NCI-H187 (cell line): ENCODE measurements at regions not wholly inside any gene's neighbourhood (a gene's known extent, or its start where the extent isn't known, plus 50 kb on each side); places are given as distances from the start of the nearest gene placed in this dataset.

Experiments
- DNase-seq, 2 experiments: peaks; one replicate each; lab custom pipeline; 2025; lab: John Stamatoyannopoulos, UW

DNA sequence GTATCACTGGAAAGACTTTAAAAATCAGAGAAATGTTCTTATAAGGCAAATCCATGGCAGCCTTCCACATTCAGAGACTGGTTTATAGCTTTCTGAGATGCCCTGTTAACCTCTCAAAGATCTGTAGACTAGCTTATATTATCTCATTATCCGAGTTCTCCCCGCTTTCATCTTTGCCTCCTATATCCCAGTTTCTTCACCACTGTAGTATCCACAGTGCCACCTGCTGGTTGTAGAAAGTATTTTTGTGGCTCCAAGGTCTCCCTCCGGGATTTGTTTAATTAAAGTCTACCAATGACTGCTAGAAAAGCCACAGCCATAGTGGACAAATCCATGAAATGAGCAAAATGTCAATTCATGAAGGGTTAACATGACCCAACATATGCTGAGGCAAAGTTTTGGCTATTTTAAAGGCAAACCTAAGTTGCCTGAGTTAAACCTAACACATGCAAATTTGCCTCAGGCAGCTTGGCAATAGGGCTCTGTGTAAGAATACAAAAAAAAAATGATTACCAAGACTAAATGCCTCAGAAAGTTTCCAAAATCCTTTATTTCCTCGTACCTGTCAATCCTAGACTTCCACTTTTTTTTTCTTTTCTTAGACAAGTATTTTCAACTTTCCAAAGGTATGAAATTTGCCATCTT lies 218.8 kb upstream of the BMP4 start:
- DNase-seq: peak; percentile 47 to 59

DNA sequence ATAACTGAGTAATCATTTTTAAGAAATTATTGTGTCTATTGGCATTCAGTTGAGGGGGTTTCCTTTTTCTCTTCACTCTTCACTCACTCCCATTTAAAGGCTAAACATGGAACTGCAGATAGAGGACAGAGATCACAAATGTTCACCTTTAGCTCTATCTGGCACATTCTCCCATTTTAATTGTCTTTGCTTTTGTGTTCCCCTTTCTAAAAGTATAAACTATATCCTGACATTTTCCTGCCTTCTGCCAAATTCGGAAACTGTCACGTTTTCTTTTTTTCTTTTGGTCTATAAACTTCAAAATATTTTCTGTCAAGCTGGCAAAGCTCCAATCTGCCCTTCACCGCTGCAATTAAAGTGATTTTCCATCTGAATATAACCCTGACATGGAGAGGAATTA lies 219.8 kb upstream of the CDKN3 start:
- no peak for DNase-seq

GRCh38 chr14:54177641-54178621 lies 218.9 kb upstream of the CDKN3 start:
- no peak for DNase-seq

GRCh38 chr14:54182419-54183045 lies 214.3 kb upstream of the CDKN3 start:
- no peak for DNase-seq

- peak; percentile 18 to 66 for DNase-seq
These were observed 209.7 kb upstream of the CDKN3 start for GRCh38 chr14:54186821-54187763.

- no peak for DNase-seq
These were observed 208.6 kb upstream of the CDKN3 start for GRCh38 chr14:54188064-54188666.

- DNase-seq: no peak
These were observed 207.5 kb upstream of the CDKN3 start for GRCh38 chr14:54189333-54189732.

- no peak for DNase-seq
These were observed 207.0 kb upstream of the CDKN3 start for GRCh38 chr14:54189748-54190354.

GRCh38 chr14:54191846-54192245 lies 205.0 kb upstream of the CDKN3 start:
- no peak for DNase-seq

- DNase-seq: no peak
These were observed 204.2 kb upstream of the CDKN3 start for GRCh38 chr14:54192610-54193009.

GRCh38 chr14:54193871-54194270 lies 202.9 kb upstream of the CDKN3 start:
- no peak for DNase-seq

DNA sequence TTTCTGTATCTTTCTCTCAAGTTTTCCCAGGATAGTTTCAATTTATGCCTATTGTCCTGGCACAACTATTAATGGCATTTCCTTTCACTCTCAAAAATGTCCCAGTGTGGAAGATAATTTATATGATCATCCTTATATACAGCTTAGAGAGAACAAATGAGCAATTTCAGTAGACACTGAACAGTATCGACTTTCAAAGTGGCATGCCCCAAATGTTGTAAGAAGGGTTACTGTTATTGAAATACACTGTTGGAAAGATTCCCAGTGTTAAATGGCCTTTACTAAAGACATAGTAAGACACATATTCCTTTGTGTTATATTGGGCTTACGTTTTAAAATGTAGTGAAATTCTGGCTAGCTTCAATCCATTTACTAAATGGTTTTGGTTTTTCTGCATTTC lies 202.3 kb upstream of the CDKN3 start:
- no peak for DNase-seq

DNA sequence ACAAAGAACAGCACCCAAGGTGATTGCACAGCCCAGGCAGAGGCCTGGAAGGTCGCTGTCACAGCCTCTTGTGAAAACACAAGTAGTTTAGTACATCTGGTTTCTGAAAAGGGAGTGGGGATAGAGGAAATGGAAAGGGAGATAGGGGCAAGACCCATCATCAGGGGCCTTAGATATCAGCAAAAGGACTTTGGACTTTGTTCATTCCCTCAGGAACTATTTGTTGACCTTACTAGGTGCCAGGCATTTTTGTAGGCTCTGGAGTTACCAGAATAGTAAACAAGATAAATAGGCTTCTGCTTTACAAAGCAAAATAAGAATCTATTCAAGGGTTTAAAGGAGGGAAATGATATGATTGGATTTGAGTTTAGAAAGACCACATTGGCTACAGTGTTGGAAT lies 199.4 kb upstream of the CDKN3 start:
- DNase-seq: no peak

DNA sequence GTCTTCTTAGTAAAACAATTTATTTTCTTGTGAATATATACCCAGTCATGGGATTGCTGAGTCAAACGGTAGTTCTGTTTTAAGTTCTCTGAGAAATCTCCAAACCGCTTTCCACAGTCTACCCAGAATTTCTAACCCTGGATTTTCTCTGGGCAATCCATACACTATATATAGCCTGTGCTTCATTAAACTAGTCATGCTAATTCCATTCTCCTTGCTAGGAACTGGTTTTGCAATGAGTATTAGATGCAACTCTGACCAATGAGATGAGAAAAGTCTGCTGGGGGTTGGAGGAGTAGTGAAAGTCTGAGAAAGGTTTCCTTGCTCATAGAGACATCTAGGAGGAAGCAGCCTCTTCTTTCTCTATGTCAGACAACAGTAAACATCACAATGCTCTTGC lies 196.1 kb upstream of the CDKN3 start:
- DNase-seq: no peak

DNA sequence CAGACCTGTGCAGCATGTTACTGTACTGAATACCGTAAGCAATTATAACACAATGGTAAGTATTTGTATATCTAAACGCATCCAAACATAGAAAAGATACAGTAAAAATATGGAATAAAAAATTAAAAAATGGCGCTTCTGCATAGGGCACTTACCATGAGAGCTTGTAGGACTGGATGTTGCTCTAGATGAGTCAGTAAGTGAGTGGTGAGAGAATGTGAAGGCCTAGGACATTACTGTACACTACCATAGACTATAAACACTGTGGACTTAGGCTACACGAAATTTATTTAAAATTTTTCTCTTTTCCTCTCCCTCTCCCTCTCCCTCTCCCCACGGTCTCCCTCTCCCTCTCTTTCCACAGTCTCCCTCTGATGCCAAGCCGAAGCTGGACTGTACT lies 194.5 kb upstream of the CDKN3 start:
- no peak for DNase-seq

- no peak for DNase-seq
These were observed 190.3 kb upstream of the CDKN3 start for GRCh38 chr14:54206516-54206915.

DNA sequence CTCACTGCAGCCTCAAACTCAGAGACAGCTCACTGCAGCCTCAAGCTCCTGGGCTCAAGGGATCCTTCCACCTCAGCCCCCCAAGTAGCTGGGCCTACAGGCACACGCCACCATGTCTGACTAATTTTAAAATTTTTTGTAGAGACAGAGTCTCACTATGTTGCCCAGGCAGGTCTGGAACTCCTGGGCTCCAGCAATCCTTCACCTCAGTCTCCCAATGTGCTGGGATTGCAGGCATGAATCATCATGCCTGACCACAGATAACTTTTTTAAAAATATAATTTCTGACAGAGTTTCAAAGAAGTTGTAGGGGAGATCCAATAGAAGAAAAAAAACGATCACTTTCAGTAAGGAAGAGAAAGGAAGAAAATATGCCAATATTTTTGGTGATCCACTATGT lies 189.7 kb upstream of the CDKN3 start:
- DNase-seq: no peak

DNA sequence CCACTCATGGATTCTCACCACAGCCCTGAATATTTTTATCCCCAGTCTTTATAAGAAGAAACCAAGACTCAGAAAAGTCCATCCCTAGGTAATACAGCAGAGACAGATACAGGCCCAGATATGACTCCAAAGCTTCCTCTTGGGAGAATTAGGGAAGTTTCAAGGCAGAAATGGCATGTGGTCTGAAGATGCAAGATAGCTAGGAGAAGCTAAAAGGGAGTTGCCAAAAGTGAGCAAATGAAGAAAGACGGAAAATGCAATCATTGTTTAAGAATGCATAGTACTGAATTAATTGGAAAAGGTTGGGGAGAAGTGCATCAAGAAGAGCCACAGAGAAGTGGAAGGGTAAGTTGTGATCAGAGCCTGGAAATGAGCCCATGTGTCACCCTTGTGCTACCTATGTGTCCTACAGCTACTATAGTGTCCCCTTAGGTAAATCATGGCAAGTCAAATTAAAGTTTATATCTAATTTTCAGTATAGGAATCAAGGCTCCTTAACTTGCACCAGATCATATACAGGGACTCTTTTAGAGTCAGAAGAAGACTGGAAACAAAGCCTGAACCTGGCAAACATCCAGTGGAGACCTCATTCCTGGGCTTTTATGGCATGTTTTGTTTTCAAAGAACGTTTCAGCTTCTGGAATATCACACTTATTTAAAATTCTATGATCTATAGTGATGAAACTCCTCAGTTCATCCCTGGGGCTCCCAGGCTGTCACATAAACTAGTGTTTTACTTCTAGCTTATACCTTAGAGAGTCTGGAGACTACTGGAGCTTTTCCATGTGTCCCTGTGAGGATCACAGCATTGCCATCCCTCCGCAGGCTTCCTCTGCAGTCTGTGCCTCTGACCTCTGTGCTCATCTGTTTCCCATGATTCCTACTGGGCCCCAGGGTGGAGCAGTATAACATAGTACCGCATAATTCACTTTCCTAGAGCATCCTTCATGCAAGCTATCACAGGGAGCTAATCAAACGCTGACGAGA lies 189.0 kb upstream of the CDKN3 start:
- no peak for DNase-seq

DNA sequence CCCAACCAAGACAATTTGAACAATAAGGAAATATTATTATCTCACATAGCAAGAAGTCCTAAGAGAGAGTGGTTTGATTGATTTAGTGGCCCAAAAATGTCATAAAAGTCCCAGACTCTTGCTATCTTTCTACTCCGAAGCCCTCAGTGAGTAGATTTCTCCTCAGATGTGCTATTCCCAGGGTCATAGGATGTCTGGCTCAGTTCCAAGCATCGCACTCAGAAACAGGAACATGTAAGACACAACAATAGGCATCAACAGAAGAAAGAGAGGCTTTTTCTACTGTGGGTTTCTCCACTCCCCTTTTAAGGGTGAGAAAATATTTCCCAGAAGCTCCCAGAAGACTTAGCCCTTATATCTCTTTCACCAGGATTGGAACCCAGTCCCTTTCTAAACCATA lies 188.1 kb upstream of the CDKN3 start:
- no peak for DNase-seq
